Immature natural killer cell (primary cell): ENCODE measurements at regions not wholly inside any gene's neighbourhood (a gene's known extent, or its start where the extent isn't known, plus 50 kb on each side); places are given as distances from the start of the nearest gene placed in this dataset.
A peak's percentile ranks its signal among the peaks of the same experiment; 100 is the strongest.

ENCODE experiments used
- DNase-seq, 3 donors: peaks; one replicate each; pipeline ENCODE4 v3.0.0; 2022; ENCODE audit warnings: mixed read lengths in 1 of 3
- H3K27ac Mint-ChIP-seq, 6 donors: one replicate each; pipeline ENCODE4 v1.8.0; 2020; ENCODE audit warnings: mixed read lengths in 6 of 6, mild to moderate bottlenecking in 5 of 6, inconsistent platforms in 4 of 6, moderate library complexity in 3 of 6
- H3K27me3 Mint-ChIP-seq, 3 donors: one replicate each; pipeline ENCODE4 v1.8.0; 2020 to 2021; ENCODE audit warnings: low read depth in 3 of 3, mild to moderate bottlenecking in 3 of 3, mixed read lengths in 3 of 3, moderate library complexity in 3 of 3, inconsistent platforms in 1 of 3
- H3K36me3 Mint-ChIP-seq, 3 donors: one replicate each; pipeline ENCODE4 v1.8.0; 2020; ENCODE audit warnings: mixed read lengths in 3 of 3, inconsistent platforms in 2 of 3, mild to moderate bottlenecking in 2 of 3
- H3K4me1 Mint-ChIP-seq, 2 donors: one replicate each; pipeline ENCODE4 v1.8.0; 2020; ENCODE audit warnings: inconsistent platforms in 2 of 2, mild to moderate bottlenecking in 2 of 2, mixed read lengths in 2 of 2, moderate library complexity in 1 of 2
- H3K4me3 Mint-ChIP-seq, 5 donors: one replicate each; pipeline ENCODE4 v1.8.0; 2020; ENCODE audit warnings: mild to moderate bottlenecking in 5 of 5, mixed read lengths in 5 of 5, inconsistent platforms in 3 of 5, moderate library complexity in 3 of 5
- H3K9me3 Mint-ChIP-seq, 6 donors: one replicate each; pipeline ENCODE4 v1.8.0; 2020; ENCODE audit warnings: mild to moderate bottlenecking in 6 of 6, mixed read lengths in 6 of 6, inconsistent platforms in 4 of 6, moderate library complexity in 3 of 6

GRCh38 chr17:79497777-79498348 lies 113.0 kb downstream of the RBFOX3 start:
- DNase-seq = no peak
- Mint-ChIP-seq H3K4me3 (no peak overlapping the region), H3K27me3 (peaks cover 0 to 12% (median 1%) of the 10 kb centered on the region in 3 donors), H3K4me1 (no peaks in the 10 kb centered on the region), H3K27ac (no peak overlapping the region), H3K9me3 (no peaks in the 10 kb centered on the region), H3K36me3 (peaks cover 0 to 3% (median 0%) of the 10 kb centered on the region in 3 donors)

- H3K27ac Mint-ChIP-seq = no peak overlapping the region
- DNase-seq = no peak
- H3K27me3 Mint-ChIP-seq = peaks cover 1 to 10% (median 2%) of the 10 kb centered on the region in 3 donors
- H3K4me1 Mint-ChIP-seq = no peaks in the 10 kb centered on the region
- peaks cover 0 to 6% (median 4%) of the 10 kb centered on the region in 3 donors for H3K36me3 Mint-ChIP-seq
- no peak overlapping the region for H3K4me3 Mint-ChIP-seq
- H3K9me3 Mint-ChIP-seq = peaks cover 0 to 1% (median 0%) of the 10 kb centered on the region in 6 donors
These were observed 114.3 kb downstream of the RBFOX3 start for GRCh38 chr17:79496422-79497005.

- H3K9me3 Mint-ChIP-seq = peaks cover 0 to 1% (median 0%) of the 10 kb centered on the region in 6 donors
- no peak overlapping the region for H3K27ac Mint-ChIP-seq
- H3K27me3 Mint-ChIP-seq = peaks cover 1 to 5% (median 2%) of the 10 kb centered on the region in 3 donors
- H3K4me1 Mint-ChIP-seq = no peaks in the 10 kb centered on the region
- no peak overlapping the region for H3K4me3 Mint-ChIP-seq
- no peak for DNase-seq
- peaks cover 0 to 6% (median 4%) of the 10 kb centered on the region in 3 donors for H3K36me3 Mint-ChIP-seq
These were observed 115.2 kb downstream of the RBFOX3 start for GRCh38 chr17:79495665-79496064.

DNA sequence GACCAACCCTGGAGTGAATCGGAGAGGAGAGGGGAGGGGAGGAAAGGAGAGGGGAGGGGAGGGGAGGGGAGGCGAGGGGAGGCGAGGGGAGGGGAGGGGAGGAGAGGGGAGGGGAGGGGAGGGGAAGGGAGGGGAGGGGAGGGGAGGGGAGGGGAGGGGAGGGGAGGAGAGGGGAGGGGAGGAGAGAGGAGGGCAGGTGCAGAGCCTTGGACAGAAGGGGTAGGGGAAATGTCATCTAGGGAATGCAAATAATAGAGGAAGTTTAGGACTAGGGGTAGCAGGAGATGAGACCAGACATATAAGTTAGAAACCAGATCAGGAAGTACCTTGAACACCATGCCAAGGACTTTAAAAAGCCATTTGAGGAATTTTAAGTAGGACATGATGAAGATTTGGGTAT lies 119.8 kb downstream of the RBFOX3 start:
- Mint-ChIP-seq H3K4me1 (peaks cover 0 to 2% of the 10 kb centered on the region in 2 donors), H3K27me3 (peaks cover 3 to 5% (median 3%) of the 10 kb centered on the region in 3 donors), H3K27ac (no peak overlapping the region), H3K36me3 (peaks cover 0 to 4% (median 4%) of the 10 kb centered on the region in 3 donors), H3K9me3 (peaks cover 0 to 1% (median 0%) of the 10 kb centered on the region in 6 donors), H3K4me3 (no peak overlapping the region)
- no peak for DNase-seq

- peaks cover 3 to 5% (median 3%) of the 10 kb centered on the region in 3 donors for H3K27me3 Mint-ChIP-seq
- peaks cover 0 to 1% (median 0%) of the 10 kb centered on the region in 6 donors for H3K9me3 Mint-ChIP-seq
- no peak overlapping the region for H3K27ac Mint-ChIP-seq
- no peak overlapping the region for H3K4me3 Mint-ChIP-seq
- peaks cover 0 to 2% of the 10 kb centered on the region in 2 donors for H3K4me1 Mint-ChIP-seq
- H3K36me3 Mint-ChIP-seq = peaks cover 0 to 4% (median 4%) of the 10 kb centered on the region in 3 donors
- no peak for DNase-seq
These were observed 120.3 kb downstream of the RBFOX3 start for GRCh38 chr17:79490530-79490929.

GRCh38 chr17:79487149-79487548 lies 123.7 kb downstream of the RBFOX3 start:
- no peak overlapping the region for H3K4me3 Mint-ChIP-seq

GRCh38 chr17:79485991-79486390 lies 124.9 kb downstream of the RBFOX3 start:
- Mint-ChIP-seq H3K36me3 (peaks cover 0 to 3% (median 0%) of the 10 kb centered on the region in 3 donors), H3K4me3 (no peak overlapping the region), H3K9me3 (no peaks in the 10 kb centered on the region), H3K4me1 (peaks cover 0 to 25% of the 10 kb centered on the region in 2 donors), H3K27me3 (peaks cover 2 to 5% (median 5%) of the 10 kb centered on the region in 3 donors), H3K27ac (no peak overlapping the region)
- no peak for DNase-seq

More at GRCh38 chr17:79487149-79487548, 123.7 kb downstream of the RBFOX3 start:
- Mint-ChIP-seq H3K4me1 (peaks cover 0 to 14% of the 10 kb centered on the region in 2 donors), H3K27ac (no peak overlapping the region), H3K27me3 (peaks cover 0 to 3% (median 2%) of the 10 kb centered on the region in 3 donors), H3K9me3 (no peaks in the 10 kb centered on the region), H3K36me3 (peaks cover 0 to 3% (median 0%) of the 10 kb centered on the region in 3 donors)
- DNase-seq = no peak

- Mint-ChIP-seq H3K4me3 (peak overlapping the region in 1 of 5 donors; percentile 21), H3K4me1 (peaks cover 0 to 25% of the 10 kb centered on the region in 2 donors), H3K36me3 (peaks cover 0 to 3% (median 0%) of the 10 kb centered on the region in 3 donors), H3K9me3 (no peaks in the 10 kb centered on the region), H3K27ac (no peak overlapping the region), H3K27me3 (peaks cover 2 to 7% (median 5%) of the 10 kb centered on the region in 3 donors)
- DNase-seq = no peak
These were observed 125.3 kb downstream of the RBFOX3 start for GRCh38 chr17:79485419-79485985.

GRCh38 chr17:79484600-79485418 lies 126.0 kb downstream of the RBFOX3 start:
- H3K36me3 Mint-ChIP-seq = peaks cover 0 to 3% (median 0%) of the 10 kb centered on the region in 3 donors
- H3K27me3 Mint-ChIP-seq = peaks cover 2 to 7% (median 5%) of the 10 kb centered on the region in 3 donors
- DNase-seq = no peak
- H3K4me1 Mint-ChIP-seq = peaks cover 0 to 25% of the 10 kb centered on the region in 2 donors
- no peaks in the 10 kb centered on the region for H3K9me3 Mint-ChIP-seq
- no peak overlapping the region for H3K4me3 Mint-ChIP-seq
- no peak overlapping the region for H3K27ac Mint-ChIP-seq

DNA sequence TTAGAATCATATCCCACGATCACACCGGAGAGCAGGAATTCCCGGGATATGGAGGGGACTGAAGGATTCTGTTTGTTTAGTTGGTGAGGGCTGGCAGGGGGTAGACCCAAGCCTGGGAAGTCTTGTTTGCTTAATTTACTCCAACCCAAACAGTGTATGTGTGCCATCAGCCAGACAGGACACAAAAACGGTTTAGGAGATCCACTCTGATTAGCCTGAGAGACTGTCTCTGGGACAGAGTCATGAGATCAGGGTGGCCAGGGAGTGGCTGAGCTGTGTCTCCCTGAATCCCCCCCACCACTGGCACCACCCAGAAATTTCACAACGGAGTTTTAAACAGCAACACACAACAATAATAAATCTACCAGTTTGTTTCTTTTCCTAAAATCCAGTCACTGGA lies 127.0 kb downstream of the RBFOX3 start:
- Mint-ChIP-seq H3K27ac (no peak overlapping the region), H3K36me3 (peaks cover 0 to 3% (median 0%) of the 10 kb centered on the region in 3 donors), H3K4me3 (no peak overlapping the region), H3K27me3 (peaks cover 2 to 7% (median 5%) of the 10 kb centered on the region in 3 donors), H3K9me3 (no peaks in the 10 kb centered on the region), H3K4me1 (peaks cover 0 to 25% of the 10 kb centered on the region in 2 donors)
- no peak for DNase-seq

DNA sequence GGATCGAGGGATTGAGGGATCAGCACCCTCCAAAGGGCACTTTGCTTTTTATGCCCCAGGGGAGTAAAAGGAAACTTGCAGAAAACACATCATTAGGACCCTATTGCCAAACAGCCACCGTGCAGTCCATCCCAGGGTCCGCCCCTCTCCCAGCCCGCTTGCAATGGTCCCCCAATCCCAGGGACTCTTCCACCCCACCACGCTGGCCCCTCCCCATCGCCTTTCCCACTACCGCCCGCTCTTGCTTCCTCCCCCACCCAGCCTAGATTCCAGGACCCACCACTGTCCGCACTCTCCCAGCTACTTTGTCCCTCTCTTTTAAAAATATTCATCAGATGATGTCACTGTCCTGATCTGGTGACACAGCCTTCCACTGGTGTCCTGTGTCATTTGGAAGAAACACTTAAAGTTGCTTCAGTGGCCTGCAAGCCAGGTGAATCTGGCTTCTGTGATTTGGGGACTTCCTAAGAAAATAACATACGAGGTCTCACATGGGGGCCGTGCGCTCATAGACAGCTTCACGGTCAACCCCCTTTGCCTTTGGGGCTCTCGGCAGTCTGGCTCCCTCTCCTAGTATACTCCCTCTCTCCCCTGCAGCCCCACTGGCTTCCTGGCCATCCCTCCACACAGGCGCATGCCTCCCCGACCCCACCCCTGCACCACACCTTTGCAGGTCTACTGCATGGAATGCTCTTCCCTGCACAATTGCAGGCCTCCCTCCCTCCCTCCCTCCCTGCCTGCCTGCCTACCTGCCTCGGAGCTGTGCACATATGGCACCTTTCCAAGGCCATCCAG lies 127.9 kb downstream of the RBFOX3 start:
- Mint-ChIP-seq H3K36me3 (peaks cover 0 to 3% (median 0%) of the 10 kb centered on the region in 3 donors), H3K9me3 (no peaks in the 10 kb centered on the region), H3K4me1 (peaks cover 0 to 25% of the 10 kb centered on the region in 2 donors), H3K4me3 (peak overlapping the region in 1 of 5 donors; percentile 7), H3K27ac (peak overlapping the region in 1 of 6 donors; percentile 0), H3K27me3 (peaks cover 2 to 7% (median 5%) of the 10 kb centered on the region in 3 donors)
- no peak for DNase-seq

- H3K9me3 Mint-ChIP-seq = no peaks in the 10 kb centered on the region
- no peak for DNase-seq
- no peak overlapping the region for H3K4me3 Mint-ChIP-seq
- H3K36me3 Mint-ChIP-seq = peaks cover 0 to 3% (median 0%) of the 10 kb centered on the region in 3 donors
- peaks cover 0 to 19% of the 10 kb centered on the region in 2 donors for H3K4me1 Mint-ChIP-seq
- peak overlapping the region in 1 of 6 donors; percentile 46 for H3K27ac Mint-ChIP-seq
- peaks cover 0 to 9% (median 2%) of the 10 kb centered on the region in 3 donors for H3K27me3 Mint-ChIP-seq
These were observed 131.0 kb downstream of the RBFOX3 start for GRCh38 chr17:79479876-79480275.

- no peak for DNase-seq
- Mint-ChIP-seq H3K4me1 (peaks cover 0 to 19% of the 10 kb centered on the region in 2 donors), H3K9me3 (no peaks in the 10 kb centered on the region), H3K27ac (no peak overlapping the region), H3K27me3 (peaks cover 0 to 11% (median 2%) of the 10 kb centered on the region in 3 donors), H3K4me3 (no peak overlapping the region), H3K36me3 (peaks cover 0 to 3% (median 0%) of the 10 kb centered on the region in 3 donors)
These were observed 132.0 kb downstream of the RBFOX3 start for GRCh38 chr17:79478841-79479240.
